HCT116 (cell line): ENCODE measurements at regions not wholly inside any gene's neighbourhood (a gene's known extent, or its start where the extent isn't known, plus 50 kb on each side); places are given as distances from the start of the nearest gene placed in this dataset.

ENCODE experiments used
- ATAC-seq: fragments of 200-7000 bp; cut with Tn5 transposase; 2 replicates; pipeline ENCODE4 v1.9.1; 2020; ENCODE audit warnings: mild to moderate bottlenecking, moderate library complexity
- BruUV-seq: library from RNA; stranded (reverse); fragments of 400-500 nt; replicated peaks from 2 replicates; lab custom pipeline; 2021; lab: Mats Ljungman, UMichigan
- CTCF ChIA-PET: fragments of 300-600 bp; sonication (Branson Sonifier 250); formaldehyde crosslinking; loops from one replicate; lab custom pipeline; 2021; ENCODE audit warnings: antibody characterized with exemption; lab: Charles Lee
- POLR2A ChIA-PET: fragments of 300-600, 350-600 bp; sonication (Branson Sonifier 250); formaldehyde crosslinking; loops from one replicate; lab custom pipeline; 2021; ENCODE audit warnings: antibody characterized with exemption; lab: Charles Lee
- RAD21 ChIA-PET, 2 experiments: fragments of 300-600 bp; sonication (Branson Sonifier 250); formaldehyde crosslinking; loops; one replicate each; lab custom pipeline; 2023; ENCODE audit warnings: low total read pairs in 2 of 2; ENCODE audit not compliant: uncharacterized antibody in 2 of 2, unreplicated experiment in 2 of 2, low non-redundant PET in 1 of 2; lab: Charles Lee
- DNase-seq: peaks from one replicate; pipeline ENCODE4 v3.0.0-alpha.2; 2010; ENCODE audit warnings: low read depth, low spot score
- H2AFZ ChIP-seq: fragments of 200-600 bp; shearing (Covaris generic), sonication (generic); 2 replicates; pipeline ENCODE4 v1.6.1; 2017; ENCODE audit warnings: low read depth, mixed run types, mixed read lengths, antibody characterized with exemption, low read length; ENCODE audit not compliant: poor library complexity, severe bottlenecking
- H3K27ac ChIP-seq: 2 replicates; pipeline ENCODE4 v1.5.1; 2012; ENCODE audit warnings: low read depth, low read length
- H3K27me3 ChIP-seq: fragments of 200-600 bp; sonication (generic); 2 replicates; pipeline ENCODE4 v1.6.1; 2016; ENCODE audit warnings: mixed run types, low read length, mixed read lengths; ENCODE audit not compliant: insufficient read depth
- H3K36me3 ChIP-seq, 2 experiments: fragments of 200-500 bp in 1 of 2; fragments of 200-600 bp in 1 of 2; sonication (Bioruptor generic) in 1 of 2; sonication (generic) in 1 of 2; 2 replicates each; pipeline versions ENCODE4 v1.5.1 to v1.6.1; 2014 to 2016; ENCODE audit warnings: low read length in 2 of 2, inconsistent platforms in 1 of 2, mixed read lengths in 1 of 2, mixed run types in 1 of 2; ENCODE audit not compliant: insufficient read depth in 2 of 2, control insufficient read depth in 1 of 2
- H3K4me1 ChIP-seq, 2 experiments: fragments of 200-600 bp in 1 of 2; sonication (generic) in 1 of 2; 2 replicates each; pipeline versions ENCODE4 v1.5.1 to v1.6.1; 2012 to 2017; ENCODE audit warnings: low read length in 2 of 2, inconsistent platforms in 1 of 2, mild to moderate bottlenecking in 1 of 2, mixed read lengths in 1 of 2, mixed run types in 1 of 2, moderate library complexity in 1 of 2; ENCODE audit not compliant: insufficient read depth in 2 of 2, control insufficient read depth in 1 of 2
- H3K4me2 ChIP-seq: fragments of 200-600 bp; sonication (generic); 2 replicates; pipeline ENCODE4 v1.6.1; 2017; ENCODE audit warnings: mixed run types, low read length, mixed read lengths
- H3K4me3 ChIP-seq, 2 experiments: fragments of 200-600 bp in 1 of 2; sonication (generic) in 1 of 2; replicated peaks in 1 of 2; 2 replicates each; pipeline ENCODE4 v1.5.1; 2011 to 2016; ENCODE audit warnings: low read length in 2 of 2, control low read depth in 1 of 2, low read depth in 1 of 2, mild to moderate bottlenecking in 1 of 2, mixed read lengths in 1 of 2, mixed run types in 1 of 2
- H3K79me2 ChIP-seq: fragments of 200-600 bp; sonication (generic); 2 replicates; pipeline ENCODE4 v1.6.1; 2017; ENCODE audit warnings: mild to moderate bottlenecking, mixed run types, low read length, moderate library complexity, mixed read lengths; ENCODE audit not compliant: insufficient read depth
- H3K9ac ChIP-seq: fragments of 200-600 bp; sonication (generic); 2 replicates; pipeline ENCODE4 v1.6.1; 2016; ENCODE audit warnings: low read length, mixed read lengths
- H3K9me2 ChIP-seq: fragments of 200-600 bp; sonication (generic), shearing (Covaris generic); 2 replicates; pipeline ENCODE4 v1.6.1; 2017; ENCODE audit warnings: mixed run types, mild to moderate bottlenecking, moderate library complexity; ENCODE audit not compliant: insufficient read depth
- H3K9me3 ChIP-seq, 2 experiments: fragments of 200-500 bp in 1 of 2; fragments of 200-600 bp in 1 of 2; sonication (Bioruptor generic) in 1 of 2; sonication (generic) in 1 of 2; 2 replicates each; pipeline ENCODE4 v1.6.1; 2014 to 2017; ENCODE audit warnings: low read length in 2 of 2, mixed read lengths in 2 of 2, inconsistent platforms in 1 of 2, low read depth in 1 of 2, mild to moderate bottlenecking in 1 of 2, mixed run types in 1 of 2, moderate library complexity in 1 of 2; ENCODE audit not compliant: control insufficient read depth in 1 of 2, insufficient read depth in 1 of 2
- H4K20me1 ChIP-seq: fragments of 200-600 bp; sonication (generic), shearing (Covaris generic); 2 replicates; pipeline ENCODE4 v1.6.1; 2017; ENCODE audit warnings: mixed run types, mild to moderate bottlenecking, moderate library complexity; ENCODE audit not compliant: insufficient read depth
- ATF3 ChIP-seq: IDR thresholded peaks from 2 replicates; pipeline ENCODE4 v1.6.1; 2012
- CBX3 ChIP-seq: IDR thresholded peaks from 2 replicates; pipeline ENCODE4 v1.6.1; 2012; ENCODE audit warnings: low read depth
- CEBPB ChIP-seq: IDR thresholded peaks from 2 replicates; pipeline ENCODE4 v1.6.1; 2012; ENCODE audit warnings: low read depth
- FOSL1 ChIP-seq: IDR thresholded peaks from 2 replicates; pipeline ENCODE4 v1.6.1; 2012; ENCODE audit warnings: low read depth
- MAX ChIP-seq: IDR thresholded peaks from 2 replicates; pipeline ENCODE4 v1.6.1; 2012
- POLR2A ChIP-seq: IDR thresholded peaks from 2 replicates; pipeline ENCODE4 v1.7.0; 2011; ENCODE audit warnings: borderline replicate concordance; ENCODE audit not compliant: insufficient read depth, insufficient read length; ENCODE audit errors: extremely low read depth
- RAD21 ChIP-seq: IDR thresholded peaks from 2 replicates; pipeline ENCODE4 v1.6.1; 2012; ENCODE audit warnings: low read depth, mild to moderate bottlenecking
- SIN3A ChIP-seq: IDR thresholded peaks from 2 replicates; pipeline ENCODE4 v1.6.1; 2012; ENCODE audit warnings: low read depth
- SP1 ChIP-seq: IDR thresholded peaks from 2 replicates; pipeline ENCODE4 v1.6.1; 2012; ENCODE audit warnings: low read depth
- YY1 ChIP-seq: IDR thresholded peaks from 2 replicates; pipeline ENCODE4 v1.6.1; 2011; ENCODE audit warnings: low read length, low read depth, moderate library complexity, mild to moderate bottlenecking; ENCODE audit not compliant: insufficient replicate concordance; ENCODE audit errors: extremely low read depth
- ZBTB33 ChIP-seq: IDR thresholded peaks from 2 replicates; pipeline ENCODE4 v1.6.1; 2011; ENCODE audit warnings: mild to moderate bottlenecking, low read length, moderate library complexity; ENCODE audit not compliant: insufficient replicate concordance; ENCODE audit errors: extremely low read depth
- ZFX ChIP-seq: fragments of 450-650 bp; IDR thresholded peaks from 2 replicates; pipeline ENCODE4 v1.6.1; 2017
- ZNF274 ChIP-seq: fragments of 200-500 bp; sonication (Bioruptor generic); IDR thresholded peaks from 2 replicates; pipeline ENCODE4 v1.6.1; 2014; ENCODE audit warnings: mild to moderate bottlenecking, low read depth, low read length, inconsistent platforms
- intact Hi-C: fragments of 100-400 bp; cut with micrococcal nuclease; formaldehyde crosslinking; loops from 2 replicates; pipeline ENCODE4 v1.10.0; 2022

GRCh38 chr6:25065666-25066065, 129.9 kb upstream of the RIPOR2 start:
- Histone ChIP-seq H3K4me1 (no peaks in the 10 kb centered on the region), H4K20me1 (no peaks in the 10 kb centered on the region)
- TF ChIP-seq SP1 (no peak), ATF3 (no peak), POLR2A (no peak), CEBPB (no peak), YY1 (no peak), ZFX (no peak), ZBTB33 (no peak), CBX3 (no peak), ZNF274 (no peak)
- TF ChIP-seq, all 23 proteins: peak for 0
- H3K4me2 ChIP-seq: no peak overlapping the region
- intact Hi-C loops: no loop called here
- RAD21 ChIA-PET: interaction anchor here in 1 of 2 experiments (0.5 kb wide), 1 partner anchor 216 kb away, joined by 3 read pairs; no protein-coding TSS in a partner anchor
- H3K9me2 ChIP-seq: no peaks in the 10 kb centered on the region
- H3K79me2 ChIP-seq: no peaks in the 10 kb centered on the region
- no peaks in the 10 kb centered on the region for H3K9me3 ChIP-seq
- no peak overlapping the region for H3K27ac ChIP-seq
- H3K27me3 ChIP-seq: no peaks in the 10 kb centered on the region
- ATAC-seq (no peak), DNase-seq (no peak)
- BruUV-seq: no TSS peak
- POLR2A ChIA-PET: no interaction called here
- H3K36me3 ChIP-seq: no peaks in the 10 kb centered on the region
- CTCF ChIA-PET: no interaction called here
- H3K9ac ChIP-seq: no peak overlapping the region
- no peak overlapping the region for H3K4me3 ChIP-seq
- H2AFZ ChIP-seq: no peak overlapping the region

- H3K79me2 ChIP-seq: no peaks in the 10 kb centered on the region
- H3K9me3 ChIP-seq: no peaks in the 10 kb centered on the region
- intact Hi-C loops: no loop called here
- no peak overlapping the region for H3K9ac ChIP-seq
- H3K36me3 ChIP-seq: no peaks in the 10 kb centered on the region
- no peaks in the 10 kb centered on the region for H3K27me3 ChIP-seq
- ChIA-PET CTCF (no interaction called here), RAD21 (no interaction called here), POLR2A (no interaction called here)
- ATAC-seq (no peak), DNase-seq (no peak)
- no peak overlapping the region for H2AFZ ChIP-seq
- BruUV-seq: no TSS peak
- TF ChIP-seq ZNF274: no peak
- TF ChIP-seq ZBTB33: no peak
- no peak for TF ChIP-seq CEBPB
- TF ChIP-seq SIN3A: no peak
- TF ChIP-seq SP1: no peak
- no peak for TF ChIP-seq MAX
- no peak for TF ChIP-seq FOSL1
- TF ChIP-seq RAD21: no peak
- no peak overlapping the region for H3K4me2 ChIP-seq
- H3K4me1 ChIP-seq: no peaks in the 10 kb centered on the region
- no peak overlapping the region for H3K4me3 ChIP-seq
- H3K27ac ChIP-seq: no peak overlapping the region
- no peaks in the 10 kb centered on the region for H3K9me2 ChIP-seq
- H4K20me1 ChIP-seq: no peaks in the 10 kb centered on the region
These were observed 130.8 kb upstream of the RIPOR2 start for GRCh38 chr6:25066593-25066992.
